ENCODE measurements at regions not wholly inside any gene's neighbourhood (a gene's known extent, or its start where the extent isn't known, plus 50 kb on each side); places are given as distances from the start of the nearest gene placed in this dataset.

- CTCF ChIA-PET: no interaction called here
Observed at GRCh38 chr5:58354827-58355226, 105.1 kb downstream of the PLK2 start.

GRCh38 chr5:58353992-58354391 lies 105.9 kb downstream of the PLK2 start:
- CTCF ChIA-PET: no interaction called here
- H3K4me3 ChIP-seq (ENCODE audit: low read depth, low read length): no peak overlapping the region
- DNase-seq (ENCODE audit: low read depth, low spot score): no peak
- POLR2A ChIA-PET: no interaction called here
- TF ChIP-seq CTCF (IDR thresholded peaks at IDR 0.05; ENCODE audit: insufficient read depth, low read length, missing control alignments): no peak

More at GRCh38 chr5:58354827-58355226, 105.1 kb downstream of the PLK2 start:
- no peak for TF ChIP-seq CTCF (IDR thresholded peaks at IDR 0.05; ENCODE audit: insufficient read depth, low read length, missing control alignments)
- DNase-seq (ENCODE audit: low read depth, low spot score): no peak
- POLR2A ChIA-PET: no interaction called here
- no peak overlapping the region for H3K4me3 ChIP-seq (ENCODE audit: low read depth, low read length)

GRCh38 chr5:58351190-58351589 lies 108.7 kb downstream of the PLK2 start:
- CTCF ChIA-PET: no interaction called here
- no peak for TF ChIP-seq CTCF (IDR thresholded peaks at IDR 0.05; ENCODE audit: insufficient read depth, low read length, missing control alignments)
- H3K4me3 ChIP-seq (ENCODE audit: low read depth, low read length): no peak overlapping the region
- POLR2A ChIA-PET: no interaction called here
- no peak for DNase-seq (ENCODE audit: low read depth, low spot score)

GRCh38 chr5:58348996-58349728 lies 110.7 kb downstream of the PLK2 start:
- CTCF ChIA-PET: no interaction called here
- POLR2A ChIA-PET: no interaction called here
- TF ChIP-seq CTCF (IDR thresholded peaks at IDR 0.05; ENCODE audit: insufficient read depth, low read length, missing control alignments): no peak
- DNase-seq (ENCODE audit: low read depth, low spot score): no peak
- no peak overlapping the region for H3K4me3 ChIP-seq (ENCODE audit: low read depth, low read length)

- ChIA-PET CTCF (no interaction called here), POLR2A (no interaction called here)
- no peak overlapping the region for H3K4me3 ChIP-seq (ENCODE audit: low read depth, low read length)
- DNase-seq (ENCODE audit: low read depth, low spot score): no peak
- no peak for TF ChIP-seq CTCF (IDR thresholded peaks at IDR 0.05; ENCODE audit: insufficient read depth, low read length, missing control alignments)
Observed at GRCh38 chr5:58346041-58346440, 113.8 kb downstream of the PLK2 start.

- ChIA-PET CTCF (no interaction called here), POLR2A (no interaction called here)
- TF ChIP-seq CTCF (IDR thresholded peaks at IDR 0.05; ENCODE audit: insufficient read depth, low read length, missing control alignments): no peak
- no peak for DNase-seq (ENCODE audit: low read depth, low spot score)
- no peak overlapping the region for H3K4me3 ChIP-seq (ENCODE audit: low read depth, low read length)
Observed at GRCh38 chr5:58341476-58341875, 118.4 kb downstream of the PLK2 start.

Data from AG04449 (cell line).